PC-3 (cell line): ENCODE measurements at regions not wholly inside any gene's neighbourhood (a gene's known extent, or its start where the extent isn't known, plus 50 kb on each side); places are given as distances from the start of the nearest gene placed in this dataset.
A peak's percentile ranks its signal among the peaks of the same experiment; 100 is the strongest.

Experiments
- ATAC-seq: fragments of 200-7000 bp; cut with Tn5 transposase; 2 replicates; pipeline ENCODE4 v1.9.1; 2020; ENCODE audit warnings: mild to moderate bottlenecking, moderate library complexity
- BruUV-seq: library from RNA; stranded (reverse); fragments of 400-500 nt; replicated peaks from 2 replicates; lab custom pipeline; 2021; lab: Mats Ljungman, UMichigan
- CTCF ChIA-PET: fragments of 300-600 bp; sonication (Branson Sonifier 250); formaldehyde crosslinking; loops from one replicate; lab custom pipeline; 2022; ENCODE audit warnings: antibody characterized with exemption; lab: Charles Lee
- POLR2A ChIA-PET: fragments of 300-600 bp; sonication (Branson Sonifier 250); formaldehyde crosslinking; loops from one replicate; lab custom pipeline; 2022; ENCODE audit warnings: antibody characterized with exemption; ENCODE audit not compliant: unreplicated experiment; lab: Charles Lee
- DNase-seq: peaks from one replicate; pipeline ENCODE4 v3.0.0-alpha.2; 2015
- H2AFZ ChIP-seq: fragments of 300-600 bp; sonication (generic); 2 replicates; pipeline ENCODE4 v1.6.0; 2016; ENCODE audit warnings: antibody characterized with exemption, low read length
- H3F3A ChIP-seq: fragments of 300-600 bp; sonication (generic); one replicate; pipeline ENCODE4 v1.6.0; 2017; ENCODE audit warnings: antibody characterized with exemption, low read length, control low read depth, mild to moderate bottlenecking; ENCODE audit not compliant: unreplicated experiment
- H3K27ac ChIP-seq: fragments of 300-600 bp; sonication (generic); 2 replicates; pipeline ENCODE4 v1.5.1; 2016; ENCODE audit warnings: mild to moderate bottlenecking, low read length
- H3K27me3 ChIP-seq: fragments of 300-600 bp; sonication (generic); 2 replicates; pipeline ENCODE4 v1.6.1; 2016; ENCODE audit warnings: low read length, mixed read lengths
- H3K36me3 ChIP-seq: fragments of 300-600 bp; sonication (generic); 2 replicates; pipeline ENCODE4 v1.6.1; 2016; ENCODE audit warnings: low read depth, mixed run types, low read length, mixed read lengths
- H3K4me1 ChIP-seq: fragments of 300-600 bp; sonication (generic); 2 replicates; pipeline ENCODE4 v1.5.1; 2016; ENCODE audit warnings: low read length; ENCODE audit not compliant: insufficient read depth
- H3K4me2 ChIP-seq: fragments of 300-600 bp; sonication (generic); 2 replicates; pipeline ENCODE4 v1.6.0; 2016; ENCODE audit warnings: low read length
- H3K4me3 ChIP-seq: fragments of 300-600 bp; sonication (generic); 2 replicates; pipeline ENCODE4 v1.5.1; 2016; ENCODE audit warnings: mild to moderate bottlenecking, low read length, mixed read lengths
- H3K79me2 ChIP-seq: fragments of 300-600 bp; sonication (generic); 2 replicates; pipeline ENCODE4 v1.6.1; 2017; ENCODE audit warnings: low read length, mixed read lengths
- H3K9ac ChIP-seq: fragments of 300-600 bp; sonication (generic); 2 replicates; pipeline ENCODE4 v1.6.0; 2016; ENCODE audit warnings: mild to moderate bottlenecking, low read length
- H3K9me2 ChIP-seq: fragments of 300-600 bp; sonication (generic); replicated peaks from 2 replicates; pipeline ENCODE4 v1.6.1; 2016; ENCODE audit warnings: mixed run types, low read length, mixed read lengths
- H3K9me3 ChIP-seq: fragments of 300-600 bp; sonication (generic); 2 replicates; pipeline ENCODE4 v1.6.1; 2016; ENCODE audit warnings: low read length, mixed read lengths
- H4K20me1 ChIP-seq: fragments of 300-600 bp; sonication (generic); 2 replicates; pipeline ENCODE4 v1.6.1; 2016; ENCODE audit warnings: low read length, mixed read lengths
- CTCF ChIP-seq: fragments of 300-600 bp; sonication (generic); conservative IDR thresholded peaks from 2 replicates; pipeline ENCODE4 v1.5.1; 2017; ENCODE audit warnings: antibody characterized with exemption, low read depth, mild to moderate bottlenecking, low read length
- EZH2 ChIP-seq: fragments of 300-600 bp; sonication (generic); IDR thresholded peaks from one replicate; pipeline ENCODE4 v1.6.1; 2017; ENCODE audit warnings: antibody characterized with exemption, mild to moderate bottlenecking, low read length; ENCODE audit not compliant: unreplicated experiment
- EZH2phosphoT487 ChIP-seq: fragments of 300-600 bp; sonication (generic); IDR thresholded peaks from 2 replicates; pipeline ENCODE4 v1.6.1; 2018; ENCODE audit warnings: mild to moderate bottlenecking, antibody characterized with exemption, low read length, borderline replicate concordance
- intact Hi-C: fragments of 100-400 bp; cut with micrococcal nuclease; formaldehyde crosslinking; loops from 2 replicates; pipeline ENCODE4 v1.9.0; 2023

- no peaks in the 10 kb centered on the region for H3K27me3 ChIP-seq
- no peaks in the 10 kb centered on the region for H3K9me2 ChIP-seq
- ChIA-PET CTCF (no interaction called here), POLR2A (no interaction called here)
- no TSS peak for BruUV-seq
- no peaks in the 10 kb centered on the region for H3K4me1 ChIP-seq
- no peak overlapping the region for H3K27ac ChIP-seq
- no peaks in the 10 kb centered on the region for H3K9me3 ChIP-seq
- intact Hi-C loops = loop anchor here (5.0 to 10.0 kb wide), 2 partner anchors 136 to 374 kb away; no protein-coding TSS in a partner anchor
- H2AFZ ChIP-seq = peak overlapping the region; percentile 28; the same call in 1 of the 2 replicates
- no peak overlapping the region for H3K9ac ChIP-seq
- H3F3A ChIP-seq = no peaks in the 10 kb centered on the region
- no peak overlapping the region for H3K4me3 ChIP-seq
- TF ChIP-seq EZH2phosphoT487 (no peak), CTCF (peak; percentile 73)
- no peak overlapping the region for H3K4me2 ChIP-seq
- no peaks in the 10 kb centered on the region for H4K20me1 ChIP-seq
- ATAC-seq (peak; percentile 76), DNase-seq (peak; percentile 63)
- no peaks in the 10 kb centered on the region for H3K79me2 ChIP-seq
- H3K36me3 ChIP-seq = no peaks in the 10 kb centered on the region
Observed at GRCh38 chrX:11908371-11908770, 150.3 kb downstream of the MSL3 start.

GRCh38 chrX:11913001-11913400, 155.0 kb downstream of the MSL3 start:
- ChIA-PET CTCF (no interaction called here), POLR2A (no interaction called here)
- Histone ChIP-seq H3K4me2 (no peak overlapping the region), H3K79me2 (no peaks in the 10 kb centered on the region), H4K20me1 (no peaks in the 10 kb centered on the region), H3K27ac (no peak overlapping the region), H3K4me3 (no peak overlapping the region), H3K9me2 (no peaks in the 10 kb centered on the region), H2AFZ (no peak overlapping the region), H3K9ac (no peak overlapping the region), H3K9me3 (no peaks in the 10 kb centered on the region), H3K4me1 (no peaks in the 10 kb centered on the region), H3F3A (no peaks in the 10 kb centered on the region), H3K27me3 (no peaks in the 10 kb centered on the region), H3K36me3 (no peaks in the 10 kb centered on the region)
- BruUV-seq = no TSS peak
- ATAC-seq (no peak), DNase-seq (no peak)
- no peak for TF ChIP-seq EZH2phosphoT487
- TF ChIP-seq EZH2 = no peak
- no peak for TF ChIP-seq CTCF
- intact Hi-C loops = no loop called here

GRCh38 chrX:11929476-11929875, 171.4 kb downstream of the MSL3 start:
- intact Hi-C loops = no loop called here
- Histone ChIP-seq H3K9me2 (no peaks in the 10 kb centered on the region), H3K4me3 (no peak overlapping the region), H3K27ac (no peak overlapping the region), H3F3A (no peaks in the 10 kb centered on the region), H3K27me3 (no peaks in the 10 kb centered on the region), H3K36me3 (no peaks in the 10 kb centered on the region), H3K9ac (no peak overlapping the region), H3K4me1 (peaks cover 11% of the 10 kb centered on the region), H2AFZ (no peak overlapping the region), H3K4me2 (no peak overlapping the region), H4K20me1 (no peaks in the 10 kb centered on the region), H3K9me3 (no peaks in the 10 kb centered on the region), H3K79me2 (no peaks in the 10 kb centered on the region)
- BruUV-seq = no TSS peak
- peak; percentile 68 for ATAC-seq
- DNase-seq = peak; percentile 63
- TF ChIP-seq CTCF (no peak), EZH2phosphoT487 (no peak), EZH2 (no peak)
- ChIA-PET CTCF (no interaction called here), POLR2A (interaction anchor here (0.6 kb wide), 1 partner anchor 105 kb away, joined by 4 read pairs; no protein-coding TSS in a partner anchor)
